Gastroesophageal sphincter (tissue), 3 donors: ENCODE measurements at regions not wholly inside any gene's neighbourhood (a gene's known extent, or its start where the extent isn't known, plus 50 kb on each side); places are given as distances from the start of the nearest gene placed in this dataset.

ENCODE experiments used
- POLR2A ChIP-seq, 2 donors: fragments of 450-650 bp; IDR thresholded peaks; one replicate each; pipeline ENCODE4 v1.6.1; 2017; ENCODE audit warnings: antibody characterized with exemption in 2 of 2, mild to moderate bottlenecking in 2 of 2, moderate library complexity in 1 of 2
- POLR2AphosphoS5 ChIP-seq: sonication (generic); formaldehyde crosslinking; IDR thresholded peaks from one replicate; pipeline ENCODE4 v1.6.1; 2017; ENCODE audit warnings: antibody characterized with exemption
- TF ChIP-seq, protein P1 (sequence below), 4 experiments: fragments of 200-600 bp in 2 of 4; fragments of 450-650 bp in 2 of 4; sonication (generic) in 1 of 4; IDR thresholded peaks; one replicate each; pipeline ENCODE4 v1.5.1; 2017 to 2019; ENCODE audit warnings: antibody characterized with exemption in 4 of 4, mild to moderate bottlenecking in 2 of 4, moderate library complexity in 2 of 4

DNA sequence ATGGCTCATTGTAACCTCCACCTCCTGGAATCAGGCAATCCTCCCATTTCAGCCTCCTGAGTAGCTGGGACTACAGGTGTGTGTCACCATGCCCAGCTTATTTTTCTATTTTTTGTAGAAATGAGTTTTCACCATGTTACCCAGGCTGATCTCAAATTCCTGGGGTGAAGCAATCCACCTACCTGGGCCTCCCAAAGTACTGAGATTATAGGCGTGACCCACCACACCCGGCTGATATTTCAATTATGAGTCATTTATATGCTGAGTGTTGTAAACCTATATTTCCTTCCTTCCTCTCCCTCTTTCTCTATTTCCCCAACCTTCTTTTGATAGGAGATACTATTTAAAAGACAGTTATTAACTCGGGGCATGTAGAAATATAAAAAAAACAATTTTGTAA lies 469.6 kb upstream of the ID2 start:
- TF ChIP-seq, protein P1, sequence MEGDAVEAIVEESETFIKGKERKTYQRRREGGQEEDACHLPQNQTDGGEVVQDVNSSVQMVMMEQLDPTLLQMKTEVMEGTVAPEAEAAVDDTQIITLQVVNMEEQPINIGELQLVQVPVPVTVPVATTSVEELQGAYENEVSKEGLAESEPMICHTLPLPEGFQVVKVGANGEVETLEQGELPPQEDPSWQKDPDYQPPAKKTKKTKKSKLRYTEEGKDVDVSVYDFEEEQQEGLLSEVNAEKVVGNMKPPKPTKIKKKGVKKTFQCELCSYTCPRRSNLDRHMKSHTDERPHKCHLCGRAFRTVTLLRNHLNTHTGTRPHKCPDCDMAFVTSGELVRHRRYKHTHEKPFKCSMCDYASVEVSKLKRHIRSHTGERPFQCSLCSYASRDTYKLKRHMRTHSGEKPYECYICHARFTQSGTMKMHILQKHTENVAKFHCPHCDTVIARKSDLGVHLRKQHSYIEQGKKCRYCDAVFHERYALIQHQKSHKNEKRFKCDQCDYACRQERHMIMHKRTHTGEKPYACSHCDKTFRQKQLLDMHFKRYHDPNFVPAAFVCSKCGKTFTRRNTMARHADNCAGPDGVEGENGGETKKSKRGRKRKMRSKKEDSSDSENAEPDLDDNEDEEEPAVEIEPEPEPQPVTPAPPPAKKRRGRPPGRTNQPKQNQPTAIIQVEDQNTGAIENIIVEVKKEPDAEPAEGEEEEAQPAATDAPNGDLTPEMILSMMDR (IDR thresholded peaks at IDR 0.05), result no peak
- TF ChIP-seq POLR2A (IDR thresholded peaks at IDR 0.05) (no peak), POLR2AphosphoS5 (no peak)
